NCI-H2107 (cell line): ENCODE measurements at regions not wholly inside any gene's neighbourhood (a gene's known extent, or its start where the extent isn't known, plus 50 kb on each side); places are given as distances from the start of the nearest gene placed in this dataset.
A peak's percentile ranks its signal among the peaks of the same experiment; 100 is the strongest.
"Not testable (repeated sequence)": the region's sequence is repeated elsewhere in the genome, so short reads cannot be mapped to it uniquely, and the experiment has no call there.

ENCODE experiments used
- DNase-seq: peaks from one replicate; lab custom pipeline; 2025; lab: John Stamatoyannopoulos, UW

DNA sequence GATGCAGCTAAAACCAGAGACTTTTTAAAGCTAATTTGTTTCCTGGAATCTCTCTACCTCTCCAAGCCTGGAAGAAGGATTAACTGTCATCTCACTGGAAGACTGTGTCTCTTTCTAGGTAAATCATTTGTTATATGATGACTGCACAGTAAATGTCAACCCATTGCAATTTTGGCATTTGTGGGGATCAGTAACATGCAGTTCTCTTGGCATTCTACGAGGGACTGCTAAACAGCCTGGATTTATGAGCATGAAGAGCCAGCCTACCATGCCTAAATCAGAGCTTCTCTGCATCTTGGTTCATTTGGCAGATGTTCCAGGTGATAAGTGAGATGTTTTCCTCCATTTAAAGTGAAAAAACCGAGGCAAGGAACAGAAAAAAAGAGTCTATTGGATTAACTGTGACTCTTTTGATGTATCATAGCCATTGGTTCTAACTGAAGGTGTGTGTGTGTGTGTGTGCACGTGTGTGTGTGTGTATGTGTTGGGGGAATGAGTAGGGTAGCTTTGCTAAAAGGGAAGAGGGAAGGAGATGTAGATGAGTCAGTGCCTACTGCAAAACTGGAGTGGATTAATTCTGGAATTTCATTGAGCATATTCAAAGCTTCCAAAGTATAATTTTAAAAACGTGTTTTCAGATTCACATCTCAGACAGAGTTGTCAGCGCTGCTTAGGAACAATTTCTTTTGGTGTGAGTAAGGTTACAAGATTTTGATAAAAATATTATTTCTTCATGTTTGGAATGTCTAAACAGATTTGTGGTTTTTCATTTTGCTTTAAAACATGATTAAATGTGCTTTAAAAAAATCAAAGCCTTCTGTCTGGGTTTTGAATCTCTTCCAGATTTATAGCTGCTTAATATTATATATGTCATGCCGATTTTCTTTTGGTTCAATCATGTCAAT lies 123.2 kb upstream of the LNX1 start:
- no peak for DNase-seq

DNA sequence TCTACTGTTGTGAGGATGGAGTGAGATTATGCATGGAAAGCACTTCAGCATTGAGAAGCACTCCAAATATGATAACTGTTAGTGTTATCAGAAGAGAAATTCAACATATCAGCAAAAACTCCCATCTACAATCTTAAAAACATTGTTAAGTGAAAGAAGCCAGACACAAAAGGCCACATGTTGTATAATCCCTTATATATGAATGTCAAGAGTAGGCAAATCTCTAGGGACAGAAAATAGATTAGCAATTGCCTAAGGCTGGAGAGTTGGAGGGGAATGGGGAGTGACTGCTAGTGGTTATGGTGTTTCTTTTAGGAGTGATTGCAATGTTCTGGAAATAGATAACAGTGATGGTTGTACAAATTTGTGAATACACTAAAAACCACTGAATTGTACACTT lies 122.5 kb upstream of the LNX1 start:
- DNase-seq = no peak

DNA sequence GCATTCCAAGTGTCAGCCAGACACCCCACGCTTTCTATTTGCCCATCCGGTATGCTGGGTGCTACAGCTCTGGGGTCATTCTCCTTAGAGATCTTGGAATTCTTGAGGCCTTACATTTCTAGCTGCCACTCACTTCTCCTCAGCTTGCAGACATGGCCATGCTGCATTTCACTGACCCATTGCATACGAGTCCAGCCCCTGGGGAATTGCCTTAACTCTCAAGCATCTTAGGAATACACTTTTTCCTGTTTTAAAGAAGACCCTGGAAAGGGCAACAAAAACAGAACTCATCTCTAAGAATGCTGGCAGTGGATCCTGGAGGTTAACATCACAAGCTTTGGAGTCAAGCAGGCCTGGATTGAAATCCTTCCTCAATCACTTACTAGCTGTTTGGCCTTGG lies 122.0 kb upstream of the LNX1 start:
- DNase-seq = no peak

DNA sequence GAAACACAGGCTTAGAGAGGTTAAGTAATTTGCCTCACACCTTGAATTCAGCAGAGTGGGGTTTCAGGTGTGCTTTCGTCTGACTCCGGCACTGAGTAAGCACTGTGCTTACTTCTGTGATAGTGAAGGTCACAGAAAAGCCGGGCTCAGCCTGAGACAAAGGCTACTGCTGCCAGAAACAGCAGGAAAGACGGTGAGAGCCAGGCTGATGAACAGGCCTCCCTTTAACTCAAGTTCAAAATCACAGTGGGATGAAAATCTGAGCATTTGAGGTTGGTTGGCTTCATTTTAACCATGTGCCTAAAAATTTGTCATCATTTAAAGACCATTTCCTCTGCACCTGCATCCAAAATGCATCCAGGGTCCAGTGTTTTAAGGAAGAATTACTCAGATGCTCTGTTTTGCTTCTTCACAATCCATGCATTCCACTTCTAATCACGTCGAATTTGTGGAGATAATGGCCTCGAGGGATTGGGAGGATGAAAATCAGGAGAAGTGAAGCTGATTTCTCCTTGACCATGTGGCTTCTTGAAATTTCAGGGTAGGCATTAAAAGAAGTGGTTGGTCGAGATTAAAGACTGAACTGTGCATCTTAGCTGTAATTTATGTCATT lies 121.2 kb upstream of the LNX1 start:
- DNase-seq = no peak

DNA sequence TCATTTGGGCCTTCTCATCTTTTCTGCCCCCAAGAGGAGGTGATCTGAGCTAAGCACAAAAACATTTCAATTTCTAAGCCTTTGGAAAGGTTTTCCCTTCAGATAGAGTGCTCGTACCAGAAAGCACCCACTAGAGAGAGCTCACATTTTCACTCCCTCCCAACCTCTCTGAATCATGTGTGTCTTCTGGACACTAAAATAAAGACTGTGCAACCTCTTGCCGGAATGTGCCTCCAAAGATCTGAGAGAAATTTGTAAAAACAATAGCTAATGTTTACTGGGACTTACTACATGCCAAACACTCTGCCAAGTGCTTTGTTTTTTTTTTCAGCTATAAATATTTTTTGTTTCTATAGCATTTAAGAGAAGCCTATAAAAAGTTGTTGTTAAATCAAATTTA lies 120.6 kb upstream of the LNX1 start:
- no peak for DNase-seq

DNA sequence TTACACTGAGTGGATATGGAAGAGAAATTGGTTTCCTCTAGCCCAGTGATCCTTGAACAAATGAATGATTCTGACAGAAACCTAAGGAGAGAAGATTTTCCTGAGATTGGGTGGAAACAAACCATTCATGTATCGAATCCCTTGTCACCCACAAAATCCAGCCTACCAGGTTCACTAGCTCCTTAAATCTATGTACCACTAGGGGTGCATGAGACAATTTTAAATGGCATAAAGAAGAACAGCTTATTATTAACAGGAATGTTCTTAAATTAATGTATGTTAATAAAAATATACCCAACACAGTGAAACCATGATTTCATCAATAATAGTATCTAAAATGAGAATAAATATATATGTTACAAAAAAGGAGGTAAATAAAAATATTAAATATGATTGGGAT lies 118.4 kb upstream of the LNX1 start:
- no peak for DNase-seq

DNA sequence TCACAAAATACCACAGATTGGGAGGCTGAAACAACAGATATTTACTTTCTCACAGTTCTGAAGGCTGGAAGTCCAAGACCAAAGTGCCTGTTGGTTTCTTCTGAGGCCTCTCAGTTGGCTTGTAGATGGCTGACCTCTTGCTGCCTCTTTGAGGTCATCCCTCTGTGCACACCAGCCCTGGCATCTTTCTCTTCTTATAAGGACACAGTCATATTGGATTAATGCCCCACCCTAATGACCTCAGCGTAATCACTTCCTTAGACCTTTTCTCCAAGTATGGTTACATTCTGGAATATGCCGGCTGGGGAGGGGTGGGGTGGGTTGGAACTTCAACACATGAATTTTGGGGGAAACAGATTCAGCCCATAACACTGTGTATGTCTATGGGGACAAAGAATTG lies 116.2 kb upstream of the LNX1 start:
- DNase-seq = no peak

DNA sequence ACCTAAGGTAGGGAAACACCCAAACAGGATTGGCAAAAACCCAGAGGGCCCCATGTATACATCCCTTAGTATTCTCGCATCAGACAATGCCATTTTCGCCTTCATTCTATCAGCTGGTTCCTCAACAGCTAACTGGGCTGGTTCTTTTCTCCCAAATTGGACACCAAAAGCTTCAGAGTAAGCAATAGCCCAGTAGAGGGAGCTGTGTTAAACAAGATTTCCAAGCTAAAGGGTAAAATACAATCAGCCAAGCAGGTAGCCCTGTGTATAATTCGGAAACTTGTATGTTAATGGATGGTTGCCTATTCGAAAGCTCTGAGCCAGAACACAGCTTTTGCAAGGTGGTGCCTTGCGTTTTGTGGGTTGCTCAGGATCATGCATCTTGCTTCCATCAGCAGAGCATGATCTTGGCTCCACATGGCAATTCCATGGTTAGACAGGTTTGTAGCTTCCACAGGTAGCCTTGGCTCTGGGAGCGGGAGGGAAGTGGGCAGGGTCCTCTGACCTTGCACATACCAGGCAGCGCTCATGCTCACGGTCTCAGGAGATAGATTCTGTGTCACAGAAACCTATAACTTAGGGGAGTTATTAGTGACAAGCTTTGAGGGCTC lies 115.2 kb upstream of the LNX1 start:
- DNase-seq = no peak

DNA sequence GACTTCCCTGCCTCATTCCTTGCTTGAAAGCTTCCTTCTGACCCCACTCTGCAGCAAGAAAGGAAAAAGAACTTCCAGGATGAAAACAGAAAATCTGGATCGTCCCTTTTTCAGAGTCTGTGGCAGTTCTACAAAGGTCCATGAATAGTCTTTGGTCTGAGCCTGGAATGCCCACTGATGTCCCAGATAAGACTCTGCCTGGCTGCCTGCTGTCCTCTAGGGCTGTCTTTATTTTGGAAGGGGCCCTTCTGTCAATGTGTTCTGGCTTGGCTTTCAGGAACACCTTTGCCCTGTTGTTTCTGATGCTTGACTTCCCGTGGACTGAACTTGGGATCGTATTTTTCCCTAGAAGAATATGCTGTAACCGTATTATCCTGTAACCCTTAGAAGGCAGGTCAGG lies 114.7 kb upstream of the LNX1 start:
- no peak for DNase-seq

DNA sequence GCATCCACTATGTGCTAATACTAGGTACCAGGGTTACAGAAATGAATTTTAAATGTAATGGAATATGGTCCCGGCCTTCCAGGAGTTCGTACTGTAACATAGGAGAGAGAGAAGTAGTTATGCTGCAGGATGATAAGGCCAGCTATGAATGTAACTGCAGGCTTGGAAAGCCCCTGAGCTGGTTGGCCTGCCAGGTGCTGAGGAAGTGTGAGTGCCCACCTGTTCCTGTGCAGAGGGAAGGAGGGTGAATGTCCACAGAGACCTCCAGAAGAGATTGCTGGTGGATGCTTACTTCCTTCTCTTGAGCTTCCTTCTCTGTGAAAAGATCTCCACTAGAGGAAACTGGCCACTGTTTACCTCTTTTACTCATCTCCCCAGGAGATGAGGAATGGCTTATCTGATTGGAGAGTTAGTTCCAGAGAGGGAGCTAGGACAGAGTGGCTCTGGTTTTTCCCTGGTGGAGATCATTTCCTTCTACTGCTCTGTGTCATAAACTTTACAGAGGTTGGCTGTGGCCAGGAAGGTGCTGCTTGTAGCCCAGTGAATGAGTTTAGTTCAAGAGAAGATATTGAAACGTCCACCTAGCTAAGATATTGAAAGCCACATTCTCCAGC lies 114.0 kb upstream of the LNX1 start:
- DNase-seq = no peak

DNA sequence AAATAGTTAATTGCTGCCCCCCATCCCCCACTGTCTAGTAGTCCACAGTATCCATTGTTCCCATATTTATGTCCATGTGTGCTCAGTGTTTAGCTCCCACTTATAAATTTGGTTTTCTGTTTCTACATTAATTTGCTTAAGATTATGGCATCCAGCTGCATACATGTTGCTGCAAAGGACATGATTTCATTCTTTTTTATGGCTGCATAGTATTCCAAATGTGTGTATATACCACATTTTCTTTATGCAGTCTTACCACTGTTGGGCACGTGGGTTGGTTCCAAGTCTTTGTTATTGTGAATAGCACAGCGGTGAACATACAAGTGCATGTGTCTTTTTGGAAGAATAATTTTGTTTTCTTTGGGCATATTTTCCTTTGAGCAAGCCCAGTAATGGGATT lies 113.0 kb upstream of the LNX1 start:
- DNase-seq = no peak

DNA sequence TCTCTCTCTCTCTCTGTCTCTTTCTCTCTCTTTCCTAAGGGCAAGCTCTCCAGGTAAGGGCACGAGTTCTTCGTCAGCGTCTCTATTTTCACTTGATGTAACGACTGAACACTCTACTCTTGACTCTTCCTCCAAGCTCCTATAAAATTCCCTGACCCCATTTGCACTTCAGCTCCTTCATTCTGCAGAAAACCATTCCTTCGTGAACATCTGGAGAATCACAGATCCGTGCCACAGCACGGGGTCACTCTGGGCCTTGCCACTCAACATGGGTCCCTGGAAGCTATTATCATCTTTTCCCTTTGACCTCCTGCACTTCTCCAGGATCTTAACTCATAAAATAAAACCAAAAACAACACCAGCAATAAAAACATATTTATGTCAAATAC lies 112.0 kb upstream of the LNX1 start:
- DNase-seq = no peak

DNA sequence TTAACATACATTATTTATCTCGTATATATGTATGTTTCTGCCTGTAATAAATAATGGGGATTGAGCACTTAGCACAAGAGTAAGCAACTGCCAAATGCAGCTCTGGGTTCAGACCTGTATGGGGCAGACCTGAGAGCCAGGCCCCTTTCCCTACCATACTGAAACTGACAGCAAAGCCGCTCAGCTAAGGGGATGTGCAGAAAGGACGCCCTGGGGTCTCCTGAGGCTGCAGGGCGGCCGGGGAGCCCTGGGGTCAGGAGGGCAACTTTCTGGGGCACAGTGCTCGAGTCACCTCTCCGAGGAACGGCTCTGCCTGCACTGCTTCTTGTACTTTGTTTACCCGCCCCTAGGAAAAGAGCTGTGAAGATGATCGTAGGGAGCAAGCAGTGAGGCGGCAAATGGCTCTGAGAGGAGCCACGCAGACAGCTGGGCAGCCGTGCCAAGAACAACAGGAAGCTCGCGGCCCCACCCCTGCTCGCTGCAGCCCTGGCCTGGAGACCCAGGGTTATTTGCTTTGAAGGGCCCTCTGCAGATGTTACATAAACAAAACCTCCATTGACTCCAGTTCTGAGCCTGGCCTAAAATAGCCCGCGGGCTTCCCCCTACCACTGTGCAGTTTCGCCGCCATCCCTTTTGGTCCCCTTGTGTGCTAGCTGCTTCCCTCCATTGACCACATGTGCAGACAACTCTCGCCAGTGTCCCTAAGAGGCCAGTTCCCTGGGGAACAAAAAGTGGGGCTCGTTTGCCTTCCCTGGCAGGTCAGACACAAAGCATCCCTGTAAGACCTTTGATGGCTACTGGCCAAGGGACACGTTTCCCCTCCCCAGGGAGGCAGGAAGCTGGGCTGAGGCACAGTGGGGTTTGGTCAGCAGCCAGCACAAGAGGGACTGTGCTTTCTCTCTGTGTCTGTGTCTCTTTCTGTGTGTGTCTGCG lies 111.3 kb upstream of the LNX1 start:
- DNase-seq = peak; percentile 28

DNA sequence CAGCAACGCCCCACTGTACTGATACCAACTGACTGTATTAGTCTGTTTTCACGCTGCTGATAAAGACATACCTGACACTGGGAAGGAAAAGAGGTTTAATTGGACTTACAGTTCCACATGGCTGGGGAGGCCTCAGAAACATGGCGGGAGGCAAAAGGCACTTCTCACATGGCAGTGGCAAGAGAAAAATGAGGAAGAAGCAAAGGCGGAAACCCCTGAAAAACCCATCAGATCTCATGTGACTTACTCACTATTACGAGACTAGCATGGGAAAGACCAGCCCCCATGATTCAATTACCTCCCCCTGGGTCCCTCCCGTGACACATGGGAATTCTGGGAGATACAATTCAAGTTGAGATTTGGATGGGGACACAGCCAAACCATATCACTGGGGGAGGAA lies 110.0 kb upstream of the LNX1 start:
- not testable (repeated sequence) for DNase-seq

DNA sequence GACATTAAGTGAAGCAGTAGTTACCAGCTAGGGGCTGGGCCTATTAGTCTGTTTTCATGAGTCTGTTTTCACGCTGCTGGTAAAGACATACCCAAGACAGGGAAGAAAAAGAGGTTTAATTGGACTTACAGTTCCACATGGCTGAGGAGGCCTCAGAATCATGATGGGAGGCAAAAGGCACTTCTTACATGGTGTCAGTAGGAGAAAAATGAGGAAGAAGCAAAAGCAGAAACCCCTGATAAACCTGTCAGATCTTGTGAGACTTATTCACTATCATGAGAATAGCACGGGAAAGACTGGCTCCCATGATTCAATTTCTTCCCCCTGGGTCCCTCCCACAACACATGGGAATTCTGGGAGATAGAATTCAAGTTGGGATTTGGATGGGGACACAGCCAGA lies 108.0 kb upstream of the LNX1 start:
- DNase-seq = not testable (repeated sequence)

DNA sequence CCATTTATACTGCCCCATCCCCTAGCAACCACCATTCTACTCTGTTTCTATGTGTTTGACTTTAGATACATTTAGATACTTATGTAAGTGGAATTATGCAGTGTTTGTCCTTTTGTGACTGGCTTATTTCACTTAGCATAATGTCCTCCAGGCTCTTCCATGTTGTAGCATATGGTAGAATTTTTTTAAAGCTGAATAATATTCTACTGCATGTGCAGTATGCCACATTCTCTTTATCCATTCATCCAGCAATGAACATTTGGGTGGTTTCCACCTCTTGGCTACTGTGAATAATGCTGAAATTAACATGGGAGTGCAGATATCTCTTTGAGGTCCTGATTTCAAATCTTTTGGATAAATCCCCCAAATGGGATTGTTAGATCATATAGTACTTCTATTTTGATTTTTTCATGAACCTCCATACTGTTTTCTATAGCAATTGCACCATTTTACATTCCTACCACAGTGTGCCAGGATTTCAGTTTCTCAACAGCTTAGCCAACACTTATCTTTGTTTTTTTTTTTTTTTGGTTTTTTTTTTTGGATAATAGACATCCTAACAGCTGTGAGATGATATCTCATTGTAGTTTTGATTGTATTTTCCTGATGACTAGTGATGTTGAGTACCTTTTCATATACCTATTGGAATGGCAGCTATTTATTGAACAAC lies 105.9 kb upstream of the LNX1 start:
- no peak for DNase-seq

DNA sequence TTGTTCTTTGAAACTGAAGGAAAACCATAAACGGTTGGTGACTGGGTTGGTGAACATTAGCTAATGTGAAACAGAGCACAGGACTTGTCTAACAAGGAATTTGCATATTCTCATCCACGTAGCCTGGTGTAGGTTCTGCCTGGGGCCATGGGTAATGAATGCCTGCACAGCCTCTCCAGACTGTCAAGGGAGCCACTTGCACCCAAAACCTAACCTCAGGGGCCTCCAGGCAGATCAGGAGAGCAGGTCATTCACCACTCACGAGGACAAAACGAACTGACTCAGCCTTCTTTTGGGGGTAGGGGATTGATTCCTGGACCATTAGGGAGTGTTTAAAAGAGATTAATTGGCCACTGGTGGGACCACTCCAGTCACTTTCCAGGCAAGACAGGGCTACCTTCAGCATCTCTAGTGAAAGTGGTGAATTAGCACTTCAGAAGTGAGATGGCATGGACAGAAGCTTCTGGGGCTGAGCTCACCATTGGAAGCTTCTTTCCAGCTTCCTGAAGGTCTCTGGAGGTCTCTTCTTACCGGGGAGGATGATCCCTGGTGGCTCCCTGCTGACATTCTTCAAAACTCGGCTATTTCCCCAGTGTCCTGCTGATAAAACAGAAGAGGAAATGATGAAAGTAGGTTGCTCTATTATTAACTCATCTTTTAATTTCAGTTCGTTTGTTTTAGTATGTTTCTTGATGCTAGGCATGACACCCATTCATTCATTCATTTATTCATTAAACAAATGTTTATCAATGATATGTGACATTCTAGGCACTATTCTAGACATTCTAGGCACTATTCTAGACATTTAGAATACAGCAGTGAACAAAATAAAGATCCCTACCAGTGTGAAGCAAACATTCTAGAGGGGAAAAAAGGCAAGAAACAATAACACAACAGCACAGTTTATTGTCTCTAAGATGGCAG lies 104.5 kb upstream of the LNX1 start:
- no peak for DNase-seq

DNA sequence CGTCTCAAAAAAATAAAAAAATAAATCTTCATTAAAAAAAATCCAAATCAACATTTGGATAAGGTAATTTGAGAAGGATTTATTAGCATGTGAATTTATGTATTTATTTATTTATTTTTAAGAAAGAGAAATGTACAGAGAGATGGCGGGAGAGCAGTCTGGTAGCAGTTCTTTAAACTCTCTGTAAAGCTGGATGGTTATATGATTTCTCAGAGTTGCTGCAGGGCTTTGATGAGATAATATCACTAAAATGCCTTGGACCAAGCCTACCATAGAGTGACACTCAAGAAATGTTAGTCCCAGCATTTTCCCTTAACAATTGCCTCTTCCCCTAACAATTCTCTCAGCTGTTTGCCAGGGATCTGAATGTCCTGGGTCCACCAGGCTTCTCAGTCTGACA lies 103.4 kb upstream of the LNX1 start:
- DNase-seq = no peak

DNA sequence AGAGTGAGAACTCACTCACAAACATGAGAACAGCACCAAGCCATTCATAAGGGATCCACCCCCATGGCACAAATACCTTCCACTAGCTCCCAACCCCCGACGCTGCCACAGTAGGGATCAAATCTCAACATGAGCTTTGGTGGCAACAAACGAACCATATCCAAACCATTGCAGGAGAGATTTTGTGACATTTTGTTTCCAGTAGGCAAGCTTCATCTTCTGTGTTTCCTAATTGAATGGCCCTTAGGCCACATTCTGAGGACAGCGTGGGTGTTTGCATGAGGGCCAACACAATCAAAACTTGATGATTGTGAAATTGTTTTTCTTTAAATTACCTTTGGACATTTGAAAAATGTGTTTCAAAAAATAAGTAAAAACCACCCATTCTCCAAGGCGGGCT lies 102.6 kb upstream of the LNX1 start:
- DNase-seq = no peak

DNA sequence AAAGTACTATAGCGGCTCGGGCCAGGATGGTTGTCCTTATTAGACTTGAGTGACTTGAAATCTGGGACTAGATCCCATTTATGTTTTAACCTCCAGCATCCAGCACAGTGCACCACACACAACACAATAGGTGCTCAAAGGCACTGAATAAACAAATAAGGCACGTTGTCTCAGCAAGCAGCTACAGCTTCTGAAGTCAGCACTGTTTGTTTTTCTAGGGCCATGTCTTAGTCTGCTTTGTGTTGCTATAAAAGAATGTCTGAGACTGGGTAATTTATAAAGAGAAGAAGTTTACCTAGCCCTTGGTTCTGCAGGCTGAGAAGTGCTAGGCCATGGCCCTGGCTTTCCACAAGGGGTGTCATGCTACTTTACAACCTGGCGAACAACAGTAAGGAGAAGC lies 102.1 kb upstream of the LNX1 start:
- no peak for DNase-seq
